GM21786 (cell line): ENCODE measurements at regions not wholly inside any gene's neighbourhood (a gene's known extent, or its start where the extent isn't known, plus 50 kb on each side); places are given as distances from the start of the nearest gene placed in this dataset.

Experiments used
- ATAC-seq: cut with Tn5 transposase; IDR thresholded peaks from one replicate; pipeline ENCODE4 v1.9.1; 2021; ENCODE audit not compliant: unreplicated experiment

GRCh38 chr3:124519591-124520194, 210.6 kb upstream of the UMPS start:
- ATAC-seq, result no peak

DNA sequence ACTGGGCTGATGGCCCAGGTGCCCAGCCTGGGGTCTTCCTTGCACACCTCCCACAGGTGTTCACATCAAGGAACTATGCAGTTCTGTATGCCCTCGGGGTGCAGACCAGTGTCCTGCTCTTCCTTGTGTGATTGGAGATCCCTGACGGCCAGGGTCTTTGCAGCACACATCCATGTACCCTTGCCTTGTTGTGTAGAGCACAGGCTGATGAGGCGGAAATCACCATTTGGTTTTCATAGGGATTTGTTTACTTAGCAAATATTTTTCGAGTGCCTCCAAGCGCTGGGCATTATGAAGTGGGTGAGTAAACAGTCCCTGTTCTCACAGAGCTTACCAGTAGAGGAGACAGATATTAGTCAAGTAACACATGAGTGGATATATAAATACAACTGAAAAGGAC, 209.3 kb upstream of the UMPS start:
- no peak for ATAC-seq

DNA sequence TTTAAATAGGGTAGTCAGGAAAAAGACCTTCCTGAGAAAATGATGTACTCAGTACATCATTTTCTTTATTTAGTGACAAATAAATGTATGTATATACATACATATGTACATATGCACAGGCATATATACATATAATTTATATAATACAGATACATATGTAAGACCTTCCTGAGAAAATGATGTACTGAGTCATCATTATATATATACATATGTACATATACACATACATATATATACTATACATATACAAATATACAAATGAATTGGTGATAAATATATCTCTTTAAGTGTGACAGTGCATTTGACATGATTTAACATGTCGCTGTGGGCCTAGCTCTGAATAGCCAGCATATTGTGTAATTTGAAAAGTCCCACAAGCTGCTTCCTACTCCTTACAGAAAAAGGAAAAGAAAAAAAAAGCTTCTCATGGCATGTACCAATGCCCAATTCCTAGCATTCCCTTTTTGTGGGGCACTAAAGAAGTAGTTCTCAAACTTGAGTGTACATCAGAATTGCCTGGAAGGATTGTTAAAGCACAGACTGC, 208.1 kb upstream of the UMPS start:
- no peak for ATAC-seq

DNA sequence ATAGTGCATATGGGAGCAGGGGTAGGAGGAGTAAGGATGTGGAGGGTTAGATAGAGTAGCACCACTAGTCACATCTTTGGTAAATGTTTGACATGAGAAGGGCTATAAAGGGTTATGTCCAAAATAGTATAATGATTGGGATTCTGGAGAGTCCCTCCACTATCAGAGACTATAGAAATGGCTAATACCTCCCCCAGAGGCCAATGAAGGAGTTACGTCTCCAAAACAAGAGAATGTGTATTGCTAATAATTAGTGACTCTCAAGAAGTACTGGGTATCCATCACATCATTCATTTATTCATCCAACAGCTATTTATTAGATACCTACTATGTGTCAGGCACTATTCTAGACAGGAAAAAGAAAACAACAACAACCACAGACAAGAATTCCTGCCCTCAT, 203.7 kb upstream of the UMPS start:
- no peak for ATAC-seq

DNA sequence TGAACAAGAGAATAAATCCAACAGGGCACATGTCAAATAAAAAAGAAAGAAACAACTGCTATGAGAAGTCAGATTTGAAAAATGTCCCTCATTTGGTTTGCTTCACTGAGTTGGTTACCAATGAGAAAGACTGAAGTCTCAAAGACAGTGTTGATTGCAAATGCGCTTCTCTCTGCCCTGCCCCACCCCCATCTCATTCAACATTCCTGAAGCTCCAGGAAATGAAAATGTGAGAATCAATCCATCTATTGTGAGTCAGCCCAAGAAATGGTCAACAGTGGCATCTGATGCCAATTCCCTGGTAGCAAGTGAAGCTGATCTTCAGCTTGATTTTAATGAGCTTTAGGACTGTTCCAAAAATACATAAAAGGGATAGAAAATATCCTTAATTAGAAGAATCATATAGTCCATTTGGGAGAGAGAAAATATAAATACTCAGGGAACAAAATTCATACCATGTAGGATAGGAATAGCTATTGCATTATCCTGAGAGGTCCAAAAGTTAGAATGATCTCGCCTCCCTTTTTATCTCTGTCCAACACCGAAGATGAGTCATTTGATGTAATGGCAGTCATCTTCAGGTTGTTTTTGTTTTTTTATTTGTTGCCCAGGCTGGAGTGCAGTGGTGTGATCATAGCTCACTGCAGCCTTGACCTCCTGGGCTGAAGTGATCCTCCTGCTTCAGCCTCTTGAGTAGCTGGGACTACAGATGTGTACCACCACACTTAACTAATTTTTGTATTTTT, 200.3 kb upstream of the UMPS start:
- no peak for ATAC-seq

DNA sequence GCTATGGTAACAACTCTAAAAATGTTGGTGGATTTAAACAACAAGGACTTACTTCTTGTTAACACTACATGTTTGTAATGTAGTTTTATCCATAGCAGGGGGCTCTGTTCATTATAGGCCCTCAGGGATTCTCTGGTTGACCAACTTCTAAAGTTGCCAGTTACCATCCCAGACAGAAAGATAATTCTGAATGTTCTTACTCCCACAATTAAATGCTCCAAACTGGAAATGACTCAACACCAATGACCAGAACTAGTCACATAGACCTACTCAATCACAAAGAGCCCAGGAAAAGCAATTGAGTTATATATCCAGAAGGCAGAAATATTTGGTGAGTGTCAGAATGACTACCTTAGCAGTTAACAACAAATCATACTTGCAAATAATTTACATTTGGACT, 199.3 kb upstream of the UMPS start:
- no peak for ATAC-seq

DNA sequence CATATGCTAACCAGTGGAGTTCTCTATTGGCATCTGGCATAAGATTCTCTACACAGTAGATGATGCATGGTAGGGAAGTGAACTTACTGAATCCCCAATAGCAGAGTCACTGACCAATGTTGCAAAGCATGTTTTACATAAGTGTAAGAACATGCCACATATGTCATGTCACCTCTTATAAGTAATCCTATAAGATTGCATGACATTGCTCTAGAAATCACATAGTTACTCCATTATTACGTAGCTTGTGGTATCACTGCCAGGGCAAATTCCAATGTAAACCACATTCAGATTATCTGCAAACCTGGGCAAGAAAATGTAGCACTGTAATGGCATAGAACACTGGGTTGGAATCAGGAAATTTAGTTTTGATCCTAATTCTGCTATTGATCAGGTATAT, 198.2 kb upstream of the UMPS start:
- ATAC-seq, result no peak

GRCh38 chr3:124535306-124535705, 194.9 kb upstream of the UMPS start:
- ATAC-seq, result no peak

- ATAC-seq, result no peak
Observed at GRCh38 chr3:124540550-124541211, 189.6 kb upstream of the UMPS start.

GRCh38 chr3:124542214-124542869, 187.9 kb upstream of the UMPS start:
- ATAC-seq, result no peak

DNA sequence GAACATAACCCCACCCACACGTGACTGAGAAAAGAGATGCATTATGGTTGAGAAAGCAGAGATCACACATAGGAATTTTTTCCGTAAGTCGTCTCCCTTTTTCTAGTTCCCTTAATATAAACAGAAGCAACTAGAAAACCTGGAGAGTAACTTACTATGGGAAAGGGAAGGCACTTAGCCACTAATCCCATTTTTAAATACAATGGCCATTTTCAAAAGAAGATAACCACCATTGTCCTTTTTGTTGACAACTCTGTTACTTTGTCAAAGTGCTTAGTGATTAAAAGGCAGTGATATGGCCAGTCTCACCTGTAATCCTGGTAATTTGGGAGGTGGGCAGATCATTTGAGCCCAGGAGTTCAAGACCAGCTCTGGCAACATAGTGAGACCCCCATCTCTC, 184.4 kb upstream of the UMPS start:
- ATAC-seq, result no peak

DNA sequence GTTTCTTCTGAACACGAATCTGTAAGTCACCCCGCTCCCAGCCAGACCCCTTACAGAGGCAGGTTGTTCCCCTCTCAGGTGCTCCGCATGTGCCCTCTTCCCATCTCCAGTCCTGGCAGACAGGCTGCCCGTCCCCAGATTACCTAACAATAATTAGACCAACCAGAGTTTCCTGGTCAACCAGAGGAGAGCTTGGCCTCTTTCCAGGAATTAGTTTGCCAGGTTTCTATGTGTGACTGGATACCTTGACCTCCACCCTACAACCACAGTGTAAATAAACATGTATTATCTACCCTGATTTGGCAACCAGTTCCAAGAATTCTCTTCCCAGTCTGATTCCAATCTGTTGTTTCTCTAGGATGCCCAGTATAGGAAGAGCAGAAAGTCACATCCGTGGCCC, 178.0 kb upstream of the UMPS start:
- no peak for ATAC-seq

- ATAC-seq, result no peak
Observed at GRCh38 chr3:124553178-124553577, 177.1 kb upstream of the UMPS start.

DNA sequence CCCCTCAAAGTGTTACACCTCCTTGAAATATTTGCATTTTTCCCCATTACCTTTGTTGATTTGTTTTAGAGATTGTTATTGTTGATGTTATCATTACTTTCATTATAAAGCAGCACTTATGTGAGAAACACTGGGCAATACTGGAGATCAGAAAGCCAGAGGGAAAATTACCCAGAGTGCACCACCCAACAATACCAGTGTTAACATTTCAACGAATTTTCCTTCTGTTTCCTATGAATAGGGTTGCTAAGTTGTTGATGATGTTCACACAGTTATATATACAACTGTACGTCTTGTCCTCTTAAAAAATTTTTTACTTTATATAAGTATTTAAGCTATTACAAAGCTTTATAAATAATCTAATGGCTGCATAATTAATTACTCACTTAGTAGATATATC, 173.6 kb upstream of the UMPS start:
- no peak for ATAC-seq

DNA sequence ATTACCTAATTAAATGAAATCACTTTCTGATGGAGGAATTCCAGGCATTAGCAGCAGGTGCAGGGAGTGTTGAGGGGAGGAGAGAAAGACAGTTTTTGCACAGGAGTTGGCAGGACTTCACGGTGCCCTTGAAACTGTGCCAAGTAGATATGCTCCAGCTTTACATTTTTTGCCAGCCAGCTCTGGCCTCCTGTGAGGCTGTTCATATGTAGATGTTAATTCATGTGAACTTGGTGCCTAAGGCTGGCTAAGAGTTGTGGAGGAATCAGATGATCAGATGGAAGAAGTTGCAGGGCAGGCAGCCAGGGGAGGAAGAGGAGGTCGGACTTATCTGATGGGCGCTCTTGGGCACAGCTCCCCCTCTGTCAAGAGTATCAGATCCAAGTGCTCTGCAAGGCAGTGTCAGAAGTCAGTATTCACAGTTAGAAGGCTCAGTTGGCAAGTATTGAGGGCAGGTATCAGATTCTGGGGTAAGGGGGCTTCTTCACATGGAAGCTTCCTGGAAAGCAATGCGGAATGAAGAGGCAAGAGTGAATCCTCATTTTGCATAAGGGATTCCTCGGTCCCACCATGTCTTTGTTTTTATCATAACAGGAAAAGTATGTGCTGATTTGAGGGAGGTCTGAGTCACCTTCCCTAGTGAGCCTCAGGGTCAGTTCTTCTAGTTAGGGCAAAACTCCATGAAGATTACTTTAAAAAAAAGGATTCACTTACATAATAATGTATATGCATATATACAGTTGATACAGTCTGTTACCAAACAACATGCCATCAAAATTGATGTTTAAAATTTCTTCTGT, 172.6 kb upstream of the UMPS start:
- no peak for ATAC-seq

GRCh38 chr3:124558991-124559845, 171.0 kb upstream of the UMPS start:
- no peak for ATAC-seq

DNA sequence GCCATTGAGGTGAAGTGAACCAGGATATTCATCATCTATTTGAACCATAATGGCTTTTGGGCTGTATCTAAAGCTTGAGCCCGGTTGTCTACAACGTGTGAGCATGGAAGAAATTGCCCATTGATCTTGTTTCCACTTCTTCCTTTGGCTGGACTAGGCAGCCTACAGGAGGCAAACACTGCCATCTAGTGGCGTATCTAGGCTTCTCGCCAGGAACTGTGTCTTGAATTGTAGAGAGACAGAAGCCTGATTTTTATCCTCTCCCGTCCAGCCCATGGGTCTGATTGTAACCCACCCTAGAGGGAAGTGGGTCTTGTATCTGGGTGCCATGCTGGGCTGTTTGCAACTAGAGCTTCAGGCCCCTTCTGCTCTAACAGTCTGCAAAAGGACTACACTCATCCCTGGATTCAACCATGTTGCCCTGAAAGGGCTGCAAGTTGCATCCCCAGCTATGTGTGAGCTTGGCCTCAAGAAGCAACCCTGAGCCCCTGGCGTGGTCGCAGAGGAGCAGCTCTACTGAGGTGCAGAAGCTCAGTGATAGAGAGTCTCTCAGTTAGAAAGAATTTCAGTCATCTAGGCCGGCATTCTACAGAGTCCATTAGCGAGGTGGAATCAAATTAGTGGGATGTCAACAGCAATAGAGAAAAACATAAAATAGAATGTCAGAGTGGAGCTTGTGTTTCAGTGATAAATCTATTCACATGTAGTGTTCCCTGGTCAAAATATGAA, 170.2 kb upstream of the UMPS start:
- ATAC-seq, result no peak

DNA sequence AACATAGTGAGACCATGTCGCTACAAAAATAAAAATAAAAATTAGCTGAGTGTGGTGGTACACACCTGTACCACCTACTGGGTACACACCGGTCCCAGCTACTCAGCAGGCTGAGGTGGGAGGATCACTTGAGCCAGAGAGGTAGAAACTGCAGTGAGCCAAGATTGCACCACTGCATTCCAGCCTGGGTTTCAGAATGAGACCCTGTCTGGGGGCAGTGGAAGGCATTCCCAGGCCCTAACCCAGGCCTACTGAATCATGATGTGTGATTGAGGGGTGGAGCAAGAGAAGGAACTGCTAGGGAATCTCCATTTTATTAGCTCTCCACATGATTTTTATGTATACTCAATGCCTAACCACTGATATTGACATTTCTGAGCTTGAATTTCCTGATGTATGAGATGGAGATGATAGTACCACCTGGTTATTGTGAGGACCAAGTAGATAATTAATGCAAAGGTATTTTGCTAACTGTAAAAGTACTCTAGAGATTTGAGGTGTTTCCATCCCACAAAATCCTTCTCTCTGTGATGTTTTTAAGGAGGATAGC, 169.5 kb upstream of the UMPS start:
- ATAC-seq, result no peak

GRCh38 chr3:124562769-124563168, 167.5 kb upstream of the UMPS start:
- no peak for ATAC-seq
